Body of pancreas (tissue), 4 donors: ENCODE measurements at regions not wholly inside any gene's neighbourhood (a gene's known extent, or its start where the extent isn't known, plus 50 kb on each side); places are given as distances from the start of the nearest gene placed in this dataset.

Experiments used
- ATAC-seq: fragments of 150-250 bp; one replicate; pipeline ENCODE4 v1.9.1; 2016
- DNase-seq, 4 donors: peaks; one replicate each; pipeline ENCODE4 v3.0.0-alpha.2; 2019
- H3K27ac ChIP-seq, 4 donors: fragments of 200-600 bp; sonication (generic); 1 replicate in 3 of 4; 2 replicates in 1 of 4; pipeline versions ENCODE4 v1.5.1 to v1.6.1; 2016 to 2019; ENCODE audit warnings: mild to moderate bottlenecking in 1 of 4, mixed read lengths in 1 of 4, moderate library complexity in 1 of 4
- H3K27me3 ChIP-seq, 2 donors: fragments of 200-600 bp; sonication (generic); one replicate each; pipeline ENCODE4 v1.6.0; 2016; ENCODE audit warnings: mild to moderate bottlenecking in 1 of 2
- H3K36me3 ChIP-seq, 2 donors: fragments of 200-600 bp; sonication (generic); replicated peaks in 1 of 2; 2 replicates each; pipeline ENCODE4 v1.5.1; 2016; ENCODE audit warnings: low read depth in 2 of 2; ENCODE audit not compliant: insufficient read depth in 1 of 2
- H3K4me1 ChIP-seq: fragments of 200-600 bp; sonication (generic); one replicate; pipeline ENCODE4 v1.6.0; 2016
- H3K4me3 ChIP-seq, 2 donors: fragments of 200-600 bp; sonication (generic); 1 replicate in 1 of 2; 2 replicates in 1 of 2; pipeline ENCODE4 v1.5.1; 2016 to 2019
- H3K9me3 ChIP-seq, 3 donors: fragments of 200-600 bp; sonication (generic); 1 replicate in 2 of 3; 2 replicates in 1 of 3; pipeline ENCODE4 v1.5.1; 2016
- CTCF ChIP-seq, 7 experiments: fragments of 450-650 bp in 4 of 7; fragments of 200-600 bp in 3 of 7; sonication (generic) in 3 of 7; IDR thresholded peaks; one replicate each; pipeline ENCODE4 v1.5.1; 2016 to 2019; ENCODE audit warnings: antibody characterized with exemption in 7 of 7
- POLR2A ChIP-seq, 3 donors: fragments of 450-650 bp; IDR thresholded peaks; one replicate each; pipeline ENCODE4 v1.6.1; 2016; ENCODE audit warnings: antibody characterized with exemption in 3 of 3, mild to moderate bottlenecking in 2 of 3
- WGBS, 2 donors: methylation state at CpG; one replicate each; pipeline ENCODE4 v1.1.5; 2017; 5-methylcytosine and 5-hydroxymethylcytosine counted together
- intact Hi-C: fragments of 100-400 bp; cut with DNase I; formaldehyde crosslinking; loops from one replicate; pipeline ENCODE4 v1.15.1; 2023

DNA sequence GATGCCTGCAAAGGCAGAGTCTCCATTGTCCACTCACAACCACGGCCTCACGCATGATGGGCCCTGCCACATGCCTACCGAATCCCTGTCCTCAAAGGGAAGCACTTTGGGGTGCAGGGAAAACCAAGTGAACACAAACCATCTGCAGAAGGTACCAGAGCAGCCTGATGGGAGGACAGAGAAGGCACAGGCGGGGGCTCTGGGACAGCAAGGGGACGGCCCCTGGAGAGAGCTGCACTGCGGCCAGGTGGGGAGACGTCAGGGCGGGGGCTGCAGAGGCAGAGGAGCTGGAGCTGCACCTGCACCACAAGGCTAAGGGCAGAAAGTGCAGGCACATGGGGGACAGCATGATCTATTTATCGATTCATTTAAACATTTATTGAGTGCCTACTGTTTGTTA is 1056.0 kb downstream of the TBC1D22A start:
- 66 to 76% methylated on average over 6 to 9 of the region's 9 CpGs for WGBS, 2 donors
- no peak for TF ChIP-seq POLR2A (IDR thresholded peaks at IDR 0.05)
- no peak for DNase-seq
- Histone ChIP-seq H3K4me1 (no peaks in the 10 kb centered on the region), H3K36me3 (no peaks in the 10 kb centered on the region), H3K27me3 (no peaks in the 10 kb centered on the region), H3K27ac (no peak overlapping the region), H3K9me3 (no peaks in the 10 kb centered on the region), H3K4me3 (no peak overlapping the region)
- no peak for ATAC-seq
- intact Hi-C loops: no loop called here

- Histone ChIP-seq H3K4me3 (no peak overlapping the region), H3K36me3 (no peaks in the 10 kb centered on the region), H3K9me3 (no peaks in the 10 kb centered on the region), H3K4me1 (no peaks in the 10 kb centered on the region), H3K27ac (no peak overlapping the region), H3K27me3 (no peaks in the 10 kb centered on the region)
- 61 to 68% methylated on average over 5 of the region's 5 CpGs for WGBS, 2 donors
- TF ChIP-seq POLR2A (IDR thresholded peaks at IDR 0.05) (no peak), CTCF (IDR thresholded peaks at IDR 0.05) (no peak)
- ATAC-seq (no peak), DNase-seq (no peak)
- intact Hi-C loops: no loop called here
These were observed 1054.9 kb downstream of the TBC1D22A start for GRCh38 chr22:47817380-47817779.

- no peak for TF ChIP-seq POLR2A (IDR thresholded peaks at IDR 0.05)
- DNase-seq (no peak), ATAC-seq (no peak)
- Histone ChIP-seq H3K9me3 (no peaks in the 10 kb centered on the region), H3K4me1 (no peaks in the 10 kb centered on the region), H3K36me3 (no peaks in the 10 kb centered on the region), H3K27me3 (no peaks in the 10 kb centered on the region), H3K27ac (no peak overlapping the region), H3K4me3 (no peak overlapping the region)
- intact Hi-C loops: no loop called here
- 42 to 45% methylated on average over 9 of the region's 9 CpGs for WGBS, 2 donors
These were observed 1054.4 kb downstream of the TBC1D22A start for GRCh38 chr22:47816863-47817210.

GRCh38 chr22:47816121-47816862 is 1053.8 kb downstream of the TBC1D22A start:
- no peaks in the 10 kb centered on the region for H3K4me1 ChIP-seq
- no peaks in the 10 kb centered on the region for H3K9me3 ChIP-seq
- H3K27ac ChIP-seq: no peak overlapping the region
- intact Hi-C loops: no loop called here
- no peaks in the 10 kb centered on the region for H3K36me3 ChIP-seq
- ATAC-seq (no peak), DNase-seq (no peak)
- no peak overlapping the region for H3K4me3 ChIP-seq
- no peaks in the 10 kb centered on the region for H3K27me3 ChIP-seq
- TF ChIP-seq POLR2A (IDR thresholded peaks at IDR 0.05) (no peak), CTCF (IDR thresholded peaks at IDR 0.05) (no peak)
- WGBS, 2 donors: 60 to 67% methylated on average over 16 of the region's 16 CpGs

GRCh38 chr22:47814474-47814873 is 1052.0 kb downstream of the TBC1D22A start:
- Histone ChIP-seq H3K9me3 (no peaks in the 10 kb centered on the region), H3K27me3 (no peaks in the 10 kb centered on the region), H3K27ac (no peak overlapping the region), H3K36me3 (no peaks in the 10 kb centered on the region), H3K4me1 (no peaks in the 10 kb centered on the region), H3K4me3 (no peak overlapping the region)
- no peak for TF ChIP-seq CTCF (IDR thresholded peaks at IDR 0.05)
- no peak for TF ChIP-seq POLR2A (IDR thresholded peaks at IDR 0.05)
- intact Hi-C loops: no loop called here
- ATAC-seq (no peak), DNase-seq (no peak)
- 58 to 83% methylated on average over 1 of the region's 1 CpG for WGBS, 2 donors

GRCh38 chr22:47813661-47814060 is 1051.2 kb downstream of the TBC1D22A start:
- H3K4me1 ChIP-seq: no peaks in the 10 kb centered on the region
- TF ChIP-seq CTCF (IDR thresholded peaks at IDR 0.05) (no peak), POLR2A (IDR thresholded peaks at IDR 0.05) (no peak)
- H3K4me3 ChIP-seq: no peak overlapping the region
- no peaks in the 10 kb centered on the region for H3K27me3 ChIP-seq
- 75 to 76% methylated on average over 16 of the region's 16 CpGs for WGBS, 2 donors
- no peak for ATAC-seq
- no peak overlapping the region for H3K27ac ChIP-seq
- no peaks in the 10 kb centered on the region for H3K9me3 ChIP-seq
- intact Hi-C loops: no loop called here
- H3K36me3 ChIP-seq: no peaks in the 10 kb centered on the region
- no peak for DNase-seq
